Sigmoid colon (tissue), 4 donors: ENCODE measurements at regions not wholly inside any gene's neighbourhood (a gene's known extent, or its start where the extent isn't known, plus 50 kb on each side); places are given as distances from the start of the nearest gene placed in this dataset.

Experiments
- CTCF ChIP-seq, 4 experiments: fragments of 450-650 bp in 3 of 4; fragments of 200-600 bp in 1 of 4; IDR thresholded peaks; one replicate each; pipeline ENCODE4 v1.5.1; 2016 to 2019; ENCODE audit warnings: antibody characterized with exemption in 4 of 4, mild to moderate bottlenecking in 3 of 4, moderate library complexity in 2 of 4
- POLR2A ChIP-seq, 2 donors: fragments of 450-650 bp; IDR thresholded peaks; one replicate each; pipeline ENCODE4 v1.6.1; 2016; ENCODE audit warnings: antibody characterized with exemption in 2 of 2, mild to moderate bottlenecking in 2 of 2, moderate library complexity in 2 of 2
- POLR2AphosphoS5 ChIP-seq, 4 donors: sonication (generic); formaldehyde crosslinking; IDR thresholded peaks; one replicate each; pipeline ENCODE4 v1.6.1; 2017; ENCODE audit warnings: antibody characterized with exemption in 4 of 4

GRCh38 chr2:128538396-128538795 lies 219.7 kb upstream of the HS6ST1 start:
- TF ChIP-seq CTCF (IDR thresholded peaks at IDR 0.05) (no peak), POLR2AphosphoS5 (IDR thresholded peaks at IDR 0.05) (no peak), POLR2A (IDR thresholded peaks at IDR 0.05) (no peak)
